ENCODE measurements at regions not wholly inside any gene's neighbourhood (a gene's known extent, or its start where the extent isn't known, plus 50 kb on each side); places are given as distances from the start of the nearest gene placed in this dataset.

DNA sequence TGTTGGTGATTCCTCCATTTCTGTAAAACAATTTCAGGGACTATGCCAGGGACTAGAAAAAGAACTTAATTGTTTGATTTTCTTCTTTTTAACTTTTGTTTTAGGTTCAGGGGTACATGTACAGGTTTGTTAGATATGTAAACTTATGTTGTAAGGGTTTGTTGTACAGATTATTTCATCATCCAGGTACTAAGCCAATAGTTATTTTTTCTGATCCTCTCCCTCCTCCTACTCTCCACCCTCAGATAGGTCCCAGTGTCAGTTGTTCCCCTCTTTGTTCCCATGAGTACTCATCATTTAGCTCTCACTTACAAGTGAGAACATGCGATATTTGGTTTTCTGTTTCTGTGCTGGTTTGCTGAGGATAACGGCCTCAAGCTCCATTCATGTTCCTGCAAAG lies 70.8 kb upstream of the BOD1L1 start:
- no peak for TF ChIP-seq CTCF (conservative IDR thresholded peaks at IDR 0.05)
- no peak for TF ChIP-seq EZH2 (IDR thresholded peaks at IDR 0.05; ENCODE audit: low read depth)
